ENCODE measurements at regions not wholly inside any gene's neighbourhood (a gene's known extent, or its start where the extent isn't known, plus 50 kb on each side); places are given as distances from the start of the nearest gene placed in this dataset.

GRCh38 chr15:95901271-95901670 is 429.2 kb upstream of the NR2F2 start:
- no peaks in the 10 kb centered on the region for H3K9me3 ChIP-seq (ENCODE audit: control insufficient read depth, insufficient read depth, low read depth, low read length)
- H3K27ac ChIP-seq (ENCODE audit: insufficient read depth, low read length), result no peak overlapping the region
- no peaks in the 10 kb centered on the region for H3K79me2 ChIP-seq (ENCODE audit: control insufficient read depth, insufficient read depth, low read length)
- H3K27me3 ChIP-seq (ENCODE audit: control insufficient read depth, insufficient read depth, low read length), result no peaks in the 10 kb centered on the region
- no peak overlapping the region for H3K9ac ChIP-seq (ENCODE audit: insufficient read depth, low read length)
- no peak overlapping the region for H3K4me3 ChIP-seq (replicated peaks in 1 of 4; ENCODE audit: control extremely low read depth in 1 of 4, insufficient read depth in 1 of 4, low read depth in 3 of 4, low read length in 4 of 4)
- peaks cover 5% of the 10 kb centered on the region for H3K4me1 ChIP-seq (ENCODE audit: control insufficient read depth, extremely low read depth, insufficient read depth, low read length)
- H3K4me2 ChIP-seq (ENCODE audit: extremely low read depth, insufficient read depth, low read length), result no peak overlapping the region
- no peak overlapping the region for H2AFZ ChIP-seq (ENCODE audit: low read length)
- DNase-seq (ENCODE audit: low read depth in 2 of 2), result no peak
- H4K20me1 ChIP-seq (ENCODE audit: control insufficient read depth, extremely low read depth, insufficient read depth, low read length), result no peaks in the 10 kb centered on the region
- H3K36me3 ChIP-seq (ENCODE audit: control insufficient read depth, insufficient read depth, low read length), result no peaks in the 10 kb centered on the region
- no peak for TF ChIP-seq EZH2 (IDR thresholded peaks at IDR 0.05; ENCODE audit: low read length, missing control alignments)

GRCh38 chr15:95902606-95903005 is 427.9 kb upstream of the NR2F2 start:
- no peaks in the 10 kb centered on the region for H3K27me3 ChIP-seq (ENCODE audit: control insufficient read depth, insufficient read depth, low read length)
- H2AFZ ChIP-seq (ENCODE audit: low read length), result no peak overlapping the region
- no peaks in the 10 kb centered on the region for H3K36me3 ChIP-seq (ENCODE audit: control insufficient read depth, insufficient read depth, low read length)
- H4K20me1 ChIP-seq (ENCODE audit: control insufficient read depth, extremely low read depth, insufficient read depth, low read length), result no peaks in the 10 kb centered on the region
- H3K79me2 ChIP-seq (ENCODE audit: control insufficient read depth, insufficient read depth, low read length), result no peaks in the 10 kb centered on the region
- DNase-seq (ENCODE audit: low read depth in 2 of 2), result peak in 1 of 2 donors; percentile 42
- H3K4me2 ChIP-seq (ENCODE audit: extremely low read depth, insufficient read depth, low read length), result no peak overlapping the region
- H3K9ac ChIP-seq (ENCODE audit: insufficient read depth, low read length), result no peak overlapping the region
- H3K9me3 ChIP-seq (ENCODE audit: control insufficient read depth, insufficient read depth, low read depth, low read length), result no peaks in the 10 kb centered on the region
- H3K4me3 ChIP-seq (replicated peaks in 1 of 4; ENCODE audit: control extremely low read depth in 1 of 4, insufficient read depth in 1 of 4, low read depth in 3 of 4, low read length in 4 of 4), result no peak overlapping the region
- TF ChIP-seq CTCF (conservative IDR thresholded peaks at IDR 0.05 in 1 of 2, IDR thresholded peaks at IDR 0.05 in 1 of 2; ENCODE audit: low read depth in 1 of 2, low read length in 2 of 2) (no peak), EZH2 (IDR thresholded peaks at IDR 0.05; ENCODE audit: low read length, missing control alignments) (no peak)
- no peak overlapping the region for H3K27ac ChIP-seq (ENCODE audit: insufficient read depth, low read length)
- H3K4me1 ChIP-seq (ENCODE audit: control insufficient read depth, extremely low read depth, insufficient read depth, low read length), result peaks cover 5% of the 10 kb centered on the region

- H4K20me1 ChIP-seq (ENCODE audit: control insufficient read depth, extremely low read depth, insufficient read depth, low read length), result no peaks in the 10 kb centered on the region
- no peaks in the 10 kb centered on the region for H3K9me3 ChIP-seq (ENCODE audit: control insufficient read depth, insufficient read depth, low read depth, low read length)
- H3K36me3 ChIP-seq (ENCODE audit: control insufficient read depth, insufficient read depth, low read length), result no peaks in the 10 kb centered on the region
- H3K27me3 ChIP-seq (ENCODE audit: control insufficient read depth, insufficient read depth, low read length), result no peaks in the 10 kb centered on the region
- no peak for DNase-seq (ENCODE audit: low read depth in 2 of 2)
- peaks cover 5% of the 10 kb centered on the region for H3K4me1 ChIP-seq (ENCODE audit: control insufficient read depth, extremely low read depth, insufficient read depth, low read length)
- no peaks in the 10 kb centered on the region for H3K79me2 ChIP-seq (ENCODE audit: control insufficient read depth, insufficient read depth, low read length)
- no peak overlapping the region for H3K4me3 ChIP-seq (replicated peaks in 1 of 4; ENCODE audit: control extremely low read depth in 1 of 4, insufficient read depth in 1 of 4, low read depth in 3 of 4, low read length in 4 of 4)
- H3K27ac ChIP-seq (ENCODE audit: insufficient read depth, low read length), result no peak overlapping the region
- TF ChIP-seq CTCF (conservative IDR thresholded peaks at IDR 0.05 in 1 of 2, IDR thresholded peaks at IDR 0.05 in 1 of 2; ENCODE audit: low read depth in 1 of 2, low read length in 2 of 2) (no peak), EZH2 (IDR thresholded peaks at IDR 0.05; ENCODE audit: low read length, missing control alignments) (no peak)
- H2AFZ ChIP-seq (ENCODE audit: low read length), result no peak overlapping the region
- H3K4me2 ChIP-seq (ENCODE audit: extremely low read depth, insufficient read depth, low read length), result no peak overlapping the region
- H3K9ac ChIP-seq (ENCODE audit: insufficient read depth, low read length), result no peak overlapping the region
These were observed 427.1 kb upstream of the NR2F2 start for GRCh38 chr15:95903352-95903751.

Data from fibroblast of lung (primary cell).